ENCODE measurements at regions not wholly inside any gene's neighbourhood (a gene's known extent, or its start where the extent isn't known, plus 50 kb on each side); places are given as distances from the start of the nearest gene placed in this dataset.

DNA sequence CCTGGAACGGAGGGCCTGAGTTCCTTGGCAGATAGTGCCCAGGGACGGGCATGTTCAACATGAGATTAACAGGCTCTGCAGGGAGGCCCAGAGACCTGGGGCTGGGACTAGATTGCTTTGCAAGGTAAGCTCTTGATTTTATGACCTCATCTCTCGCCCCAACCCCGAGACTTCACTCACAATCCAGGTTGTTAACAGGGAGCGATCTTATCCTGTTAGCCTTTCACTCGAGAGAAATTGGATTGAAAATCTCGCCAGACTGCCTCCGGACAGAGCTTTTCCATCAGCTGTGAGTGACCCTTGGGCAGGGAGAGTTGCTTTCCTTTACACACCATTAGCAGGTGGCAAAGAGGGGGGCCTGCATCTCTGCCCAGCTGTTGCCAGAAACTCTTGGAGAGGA is 521.7 kb upstream of the EEF2KMT start:
- no peaks in the 10 kb centered on the region for H3K36me3 ChIP-seq (ENCODE audit: control insufficient read depth in 1 of 2, insufficient read depth in 2 of 2, low read length in 2 of 2)
- H3K27me3 ChIP-seq (ENCODE audit: insufficient read depth, low read length), result peaks cover 21% of the 10 kb centered on the region
- H3K9ac ChIP-seq (ENCODE audit: low read length), result no peak overlapping the region
- H3K4me3 ChIP-seq (replicated peaks in 1 of 2; ENCODE audit: low read depth in 1 of 2, low read length in 2 of 2), result no peak overlapping the region
- no peak for TF ChIP-seq EZH2phosphoT487 (IDR thresholded peaks at IDR 0.05; ENCODE audit: borderline replicate concordance)
- no peak for TF ChIP-seq TCF7L2 (IDR thresholded peaks at IDR 0.05; ENCODE audit: borderline replicate concordance, extremely low read depth, insufficient read depth, insufficient read length)
- TF ChIP-seq, protein P1, sequence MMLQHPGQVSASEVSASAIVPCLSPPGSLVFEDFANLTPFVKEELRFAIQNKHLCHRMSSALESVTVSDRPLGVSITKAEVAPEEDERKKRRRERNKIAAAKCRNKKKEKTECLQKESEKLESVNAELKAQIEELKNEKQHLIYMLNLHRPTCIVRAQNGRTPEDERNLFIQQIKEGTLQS (IDR thresholded peaks at IDR 0.05), result no peak
- TF ChIP-seq ZFX (IDR thresholded peaks at IDR 0.05), result no peak
- no peak for TF ChIP-seq EGR1 (IDR thresholded peaks at IDR 0.05; ENCODE audit: low read depth)
- no peak for TF ChIP-seq EZH2 (IDR thresholded peaks at IDR 0.05)
- TF ChIP-seq, protein P2, sequence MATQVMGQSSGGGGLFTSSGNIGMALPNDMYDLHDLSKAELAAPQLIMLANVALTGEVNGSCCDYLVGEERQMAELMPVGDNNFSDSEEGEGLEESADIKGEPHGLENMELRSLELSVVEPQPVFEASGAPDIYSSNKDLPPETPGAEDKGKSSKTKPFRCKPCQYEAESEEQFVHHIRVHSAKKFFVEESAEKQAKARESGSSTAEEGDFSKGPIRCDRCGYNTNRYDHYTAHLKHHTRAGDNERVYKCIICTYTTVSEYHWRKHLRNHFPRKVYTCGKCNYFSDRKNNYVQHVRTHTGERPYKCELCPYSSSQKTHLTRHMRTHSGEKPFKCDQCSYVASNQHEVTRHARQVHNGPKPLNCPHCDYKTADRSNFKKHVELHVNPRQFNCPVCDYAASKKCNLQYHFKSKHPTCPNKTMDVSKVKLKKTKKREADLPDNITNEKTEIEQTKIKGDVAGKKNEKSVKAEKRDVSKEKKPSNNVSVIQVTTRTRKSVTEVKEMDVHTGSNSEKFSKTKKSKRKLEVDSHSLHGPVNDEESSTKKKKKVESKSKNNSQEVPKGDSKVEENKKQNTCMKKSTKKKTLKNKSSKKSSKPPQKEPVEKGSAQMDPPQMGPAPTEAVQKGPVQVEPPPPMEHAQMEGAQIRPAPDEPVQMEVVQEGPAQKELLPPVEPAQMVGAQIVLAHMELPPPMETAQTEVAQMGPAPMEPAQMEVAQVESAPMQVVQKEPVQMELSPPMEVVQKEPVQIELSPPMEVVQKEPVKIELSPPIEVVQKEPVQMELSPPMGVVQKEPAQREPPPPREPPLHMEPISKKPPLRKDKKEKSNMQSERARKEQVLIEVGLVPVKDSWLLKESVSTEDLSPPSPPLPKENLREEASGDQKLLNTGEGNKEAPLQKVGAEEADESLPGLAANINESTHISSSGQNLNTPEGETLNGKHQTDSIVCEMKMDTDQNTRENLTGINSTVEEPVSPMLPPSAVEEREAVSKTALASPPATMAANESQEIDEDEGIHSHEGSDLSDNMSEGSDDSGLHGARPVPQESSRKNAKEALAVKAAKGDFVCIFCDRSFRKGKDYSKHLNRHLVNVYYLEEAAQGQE (IDR thresholded peaks at IDR 0.05; ENCODE audit: low read depth), result no peak
- ATAC-seq, result no peak
- BruUV-seq (replicated peaks), result no TSS peak
- no peak overlapping the region for H2AFZ ChIP-seq (ENCODE audit: low read depth, low read length, poor library complexity, severe bottlenecking)
- H3K79me2 ChIP-seq (ENCODE audit: insufficient read depth, low read length), result no peaks in the 10 kb centered on the region
- CTCF ChIA-PET, result interaction anchor here (1.2 kb wide), 1 partner anchor 15 kb away, joined by 3 read pairs; no protein-coding TSS in a partner anchor
- peaks cover 0 to 3% of the 10 kb centered on the region in 2 experiments; a peak in 1 of 4 replicates for H3K4me1 ChIP-seq (ENCODE audit: control insufficient read depth in 1 of 2, insufficient read depth in 2 of 2, low read length in 2 of 2)
- RAD21 ChIA-PET (ENCODE audit: low non-redundant PET in 1 of 2, low total read pairs in 2 of 2, uncharacterized antibody in 2 of 2, unreplicated experiment in 2 of 2), result no interaction called here
- H3K27ac ChIP-seq (ENCODE audit: low read depth, low read length), result no peak overlapping the region
- no peaks in the 10 kb centered on the region for H3K9me2 ChIP-seq (ENCODE audit: insufficient read depth)
- intact Hi-C loops (cut with micrococcal nuclease), result loop anchor here (5.0 kb wide), 1 partner anchor 382 kb away; no protein-coding TSS in a partner anchor
- POLR2A ChIA-PET, result no interaction called here
- H3K9me3 ChIP-seq (ENCODE audit: control insufficient read depth in 1 of 2, insufficient read depth in 1 of 2, low read depth in 1 of 2, low read length in 2 of 2), result no peaks in the 10 kb centered on the region
- H3K4me2 ChIP-seq (ENCODE audit: low read length), result no peak overlapping the region
- H4K20me1 ChIP-seq (ENCODE audit: insufficient read depth), result no peaks in the 10 kb centered on the region
- no peak for DNase-seq (ENCODE audit: low read depth, low spot score)
